Kidney (tissue), 13 donors: ENCODE measurements at regions not wholly inside any gene's neighbourhood (a gene's known extent, or its start where the extent isn't known, plus 50 kb on each side); places are given as distances from the start of the nearest gene placed in this dataset.
"Not testable (repeated sequence)": the region's sequence is repeated elsewhere in the genome, so short reads cannot be mapped to it uniquely, and the experiment has no call there.

Source experiments
- DNase-seq, 5 donors: peaks; one replicate each; pipeline ENCODE4 v3.0.0-alpha.2; 2013 to 2020
- FAIRE-seq: peaks from 2 replicates; lab custom pipeline; 2012; peaks lifted over from hg19 to GRCh38; lab: Jason Lieb, UNC
- H3K27ac ChIP-seq, 2 donors: one replicate each; pipeline ENCODE4 v1.7.0; 2013; ENCODE audit warnings: low read depth in 2 of 2, low read length in 2 of 2, inconsistent platforms in 1 of 2
- H3K27me3 ChIP-seq: one replicate; pipeline ENCODE4 v1.7.1; 2013; ENCODE audit warnings: low read length, inconsistent platforms; ENCODE audit not compliant: control insufficient read depth, insufficient read depth
- H3K36me3 ChIP-seq, 3 donors: one replicate each; pipeline versions ENCODE4 v1.7.0 to v1.7.1; 2013; ENCODE audit warnings: low read length in 3 of 3, control low read depth in 1 of 3, inconsistent platforms in 1 of 3; ENCODE audit not compliant: insufficient read depth in 3 of 3, control insufficient read depth in 2 of 3
- H3K4me1 ChIP-seq, 3 donors: one replicate each; pipeline versions ENCODE4 v1.7.0 to v1.7.1; 2013; ENCODE audit warnings: low read length in 3 of 3, inconsistent platforms in 1 of 3, low read depth in 1 of 3; ENCODE audit not compliant: control insufficient read depth in 2 of 3, insufficient read depth in 2 of 3
- H3K4me3 ChIP-seq, 3 donors: one replicate each; pipeline versions ENCODE4 v1.7.0 to v1.8.1; 2013; ENCODE audit warnings: low read length in 3 of 3, control low read depth in 1 of 3, inconsistent platforms in 1 of 3
- H3K9ac ChIP-seq, 3 donors: one replicate each; pipeline versions ENCODE4 v1.7.0 to v1.7.1; 2013; ENCODE audit warnings: low read length in 3 of 3, control low read depth in 1 of 3, inconsistent platforms in 1 of 3
- H3K9me3 ChIP-seq, 3 donors: one replicate each; pipeline versions ENCODE4 v1.7.0 to v1.7.1; 2013; ENCODE audit warnings: low read length in 3 of 3, control low read depth in 1 of 3, inconsistent platforms in 1 of 3; ENCODE audit not compliant: control insufficient read depth in 2 of 3, insufficient read depth in 1 of 3
- CTCF ChIP-seq: IDR thresholded peaks from 3 replicates; pipeline ENCODE4 v1.5.1; 2012; ENCODE audit warnings: mild to moderate bottlenecking, moderate library complexity, borderline replicate concordance; ENCODE audit not compliant: insufficient read depth; ENCODE audit errors: extremely low read depth
- intact Hi-C: fragments of 100-400 bp; cut with DNase I; formaldehyde crosslinking; loops from one replicate; pipeline ENCODE4 v1.11.1; 2022
- donor health status: control.
- donor health status: control.
- donor health status: control.
- donor health status: control.
- donor health status: control.
- donor health status: DM: yes; HTN: yes; CAD: no.
- donor health status: Normal renal cell carcinoma (clear cell type).

DNA sequence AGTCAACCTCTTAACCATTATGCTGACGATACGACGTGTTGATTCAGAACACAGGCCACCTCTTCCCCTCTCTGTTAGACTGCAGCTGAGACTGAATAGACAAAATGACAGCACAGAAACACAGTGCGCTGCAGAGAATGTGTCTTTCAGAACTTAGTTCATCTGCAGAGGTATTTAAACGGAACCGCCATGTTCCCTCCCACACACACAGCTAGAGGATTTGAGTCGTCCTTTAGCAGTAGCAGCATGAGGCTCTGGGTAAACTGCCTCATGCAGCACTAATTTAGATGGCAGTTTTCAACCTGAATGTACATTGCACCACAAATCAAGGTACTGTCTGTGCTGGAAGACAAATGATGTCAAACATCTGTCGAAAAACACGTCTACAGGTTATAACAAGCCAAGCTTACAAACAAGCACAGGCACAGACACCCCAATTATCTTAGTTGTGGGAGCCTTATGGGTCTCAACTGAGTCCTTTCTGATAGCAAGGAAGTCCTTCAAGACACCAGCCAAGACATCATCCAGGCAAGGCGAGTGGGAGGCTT, 76.6 kb upstream of the LRRC4C start:
- Histone ChIP-seq H3K4me3 (no peak overlapping the region), H3K27me3 (no peaks in the 10 kb centered on the region), H3K9ac (no peak overlapping the region), H3K36me3 (no peaks in the 10 kb centered on the region), H3K27ac (no peak overlapping the region), H3K9me3 (no peaks in the 10 kb centered on the region), H3K4me1 (no peaks in the 10 kb centered on the region)
- TF ChIP-seq CTCF, result no peak
- intact Hi-C loops, result no loop called here
- FAIRE-seq (no peak), DNase-seq (peak in 3 of 5 donors; percentile 31 to 62 (median 34))

- H3K27me3 ChIP-seq, H3K27ac ChIP-seq, H3K36me3 ChIP-seq, H3K9ac ChIP-seq, H3K9me3 ChIP-seq, intact Hi-C loops, H3K4me1 ChIP-seq, DNase-seq, FAIRE-seq, H3K4me3 ChIP-seq: not testable (repeated sequence)
Measured at GRCh38 chr11:41544902-41545301, 85.5 kb upstream of the LRRC4C start.

DNA sequence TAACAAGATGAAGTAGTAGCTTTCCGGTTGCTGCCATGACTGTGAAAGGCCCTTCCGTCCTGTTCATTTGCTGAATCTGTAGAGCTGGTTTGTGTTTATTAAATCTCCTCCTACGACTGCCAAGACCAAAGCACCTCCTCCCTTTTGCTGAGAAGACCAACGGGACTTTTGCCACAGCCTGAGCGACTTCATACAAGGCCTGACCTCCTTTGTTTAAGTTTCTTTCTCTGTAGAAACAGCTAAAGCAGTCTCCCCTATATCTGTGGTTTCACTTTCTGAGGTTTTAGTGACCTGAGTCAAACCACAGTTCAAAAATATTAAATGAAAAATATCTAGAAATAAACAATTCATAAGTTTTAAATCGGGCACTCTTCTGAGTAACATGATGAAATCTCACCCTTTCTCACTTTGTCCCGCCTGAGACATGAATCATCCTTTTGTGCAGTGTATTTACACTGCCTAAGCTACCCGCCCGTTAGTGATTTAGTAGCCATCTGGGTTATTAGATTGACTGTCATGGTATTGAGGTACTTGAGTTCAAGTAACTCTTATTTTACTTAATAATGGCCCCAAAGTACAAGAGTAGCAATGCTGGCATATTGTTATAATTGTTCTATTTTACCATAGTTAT, 119.1 kb upstream of the LRRC4C start:
- H3K9ac ChIP-seq, result no peak overlapping the region
- no peaks in the 10 kb centered on the region for H3K36me3 ChIP-seq
- H3K27ac ChIP-seq, result no peak overlapping the region
- no peaks in the 10 kb centered on the region for H3K27me3 ChIP-seq
- TF ChIP-seq CTCF, result no peak
- H3K4me3 ChIP-seq, result no peak overlapping the region
- H3K4me1 ChIP-seq, result no peaks in the 10 kb centered on the region
- DNase-seq (no peak), FAIRE-seq (no peak)
- peaks cover 0 to under 1% (median 0%) of the 10 kb centered on the region in 3 donors for H3K9me3 ChIP-seq
- intact Hi-C loops, result no loop called here

GRCh38 chr11:41579546-41579945, 120.1 kb upstream of the LRRC4C start:
- DNase-seq (no peak), FAIRE-seq (no peak)
- no peak for TF ChIP-seq CTCF
- Histone ChIP-seq H3K9ac (no peak overlapping the region), H3K27ac (no peak overlapping the region), H3K4me1 (no peaks in the 10 kb centered on the region), H3K27me3 (no peaks in the 10 kb centered on the region), H3K4me3 (no peak overlapping the region), H3K9me3 (no peaks in the 10 kb centered on the region), H3K36me3 (no peaks in the 10 kb centered on the region)
- intact Hi-C loops, result no loop called here
